Bone marrow (tissue), 2 donors: ENCODE measurements at regions not wholly inside any gene's neighbourhood (a gene's known extent, or its start where the extent isn't known, plus 50 kb on each side); places are given as distances from the start of the nearest gene placed in this dataset.

Experiments
- DNase-seq, 2 donors: peaks; one replicate each; lab custom pipeline; 2025; lab: John Stamatoyannopoulos, UW

- DNase-seq = no peak
These were observed 54.8 kb upstream of the BTRC start for GRCh38 chr10:101299211-101299610.

GRCh38 chr10:101301111-101301731, 52.7 kb upstream of the BTRC start:
- DNase-seq = peak in 1 of 2 donors; percentile 43

GRCh38 chr10:101303087-101303703, 50.8 kb upstream of the BTRC start:
- no peak for DNase-seq
